ENCODE measurements at regions not wholly inside any gene's neighbourhood (a gene's known extent, or its start where the extent isn't known, plus 50 kb on each side); places are given as distances from the start of the nearest gene placed in this dataset.
"Not testable (repeated sequence)": the region's sequence is repeated elsewhere in the genome, so short reads cannot be mapped to it uniquely, and the experiment has no call there.

GRCh38 chr2:194079989-194080388 lies 1577.0 kb upstream of the SLC39A10 start:
- no peak overlapping the region for H3K4me3 ChIP-seq (ENCODE audit: low read depth, low read length)
- no peaks in the 10 kb centered on the region for H3K9me3 ChIP-seq (ENCODE audit: control insufficient read depth, insufficient read depth, low read depth, low read length)
- no peak overlapping the region for H3K9ac ChIP-seq (ENCODE audit: low read length)
- H3K4me1 ChIP-seq (ENCODE audit: control insufficient read depth, insufficient read depth, low read length), result no peaks in the 10 kb centered on the region
- no peak overlapping the region for H3K27ac ChIP-seq (ENCODE audit: low read depth, low read length)
- H3K27me3 ChIP-seq (ENCODE audit: control insufficient read depth, insufficient read depth, low read length), result no peaks in the 10 kb centered on the region
- H3K36me3 ChIP-seq (ENCODE audit: control insufficient read depth, insufficient read depth, low read length), result no peaks in the 10 kb centered on the region

DNA sequence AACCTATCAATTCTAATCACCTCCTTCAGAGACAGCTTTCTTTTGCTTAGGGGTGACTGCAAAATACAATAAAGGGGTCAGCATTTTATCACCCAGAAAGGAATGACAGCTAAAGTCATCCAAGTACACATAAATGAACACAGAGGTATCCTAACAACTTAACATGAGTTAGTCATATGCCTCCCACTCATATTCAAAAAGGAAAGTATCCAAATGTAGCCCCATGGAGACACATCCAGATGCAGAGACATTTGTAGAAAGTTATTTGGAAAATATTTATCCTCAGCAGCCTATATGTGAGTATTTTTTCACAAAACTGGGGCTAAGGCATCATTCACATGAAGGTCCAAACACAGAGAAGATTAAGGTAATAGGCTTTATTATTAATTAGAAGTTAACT lies 1579.7 kb upstream of the SLC39A10 start:
- H3K36me3 ChIP-seq (ENCODE audit: control insufficient read depth, insufficient read depth, low read length), result no peaks in the 10 kb centered on the region
- H3K4me1 ChIP-seq (ENCODE audit: control insufficient read depth, insufficient read depth, low read length), result no peaks in the 10 kb centered on the region
- H3K27ac ChIP-seq (ENCODE audit: low read depth, low read length), result no peak overlapping the region
- no peak overlapping the region for H3K4me3 ChIP-seq (ENCODE audit: low read depth, low read length)
- H3K9me3 ChIP-seq (ENCODE audit: control insufficient read depth, insufficient read depth, low read depth, low read length), result no peaks in the 10 kb centered on the region
- no peak overlapping the region for H3K9ac ChIP-seq (ENCODE audit: low read length)
- no peaks in the 10 kb centered on the region for H3K27me3 ChIP-seq (ENCODE audit: control insufficient read depth, insufficient read depth, low read length)

DNA sequence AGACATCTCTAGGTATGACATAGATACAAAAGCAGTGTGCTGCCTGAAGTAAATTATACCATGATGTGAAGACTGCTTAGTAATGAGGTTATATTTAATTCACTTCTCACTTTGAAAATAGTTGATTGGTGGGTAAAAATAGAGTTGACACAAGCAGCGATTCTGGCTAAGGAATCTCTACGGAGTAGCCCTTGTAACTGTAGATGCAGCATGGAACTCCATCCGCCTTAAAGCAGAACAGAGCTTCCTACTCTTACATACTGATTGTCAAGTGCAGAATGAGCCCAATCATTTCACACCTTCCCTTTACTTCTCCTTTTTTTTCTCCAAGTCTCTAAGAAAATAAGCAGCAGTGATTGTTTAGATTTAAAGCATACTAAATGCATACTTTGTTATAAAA lies 1594.6 kb upstream of the SLC39A10 start:
- no peak overlapping the region for H3K4me3 ChIP-seq (ENCODE audit: low read depth, low read length)
- H3K27me3 ChIP-seq (ENCODE audit: control insufficient read depth, insufficient read depth, low read length), result no peaks in the 10 kb centered on the region
- peaks cover 4% of the 10 kb centered on the region; the same call in 1 of the 2 replicates for H3K9me3 ChIP-seq (ENCODE audit: control insufficient read depth, insufficient read depth, low read depth, low read length)
- no peaks in the 10 kb centered on the region for H3K4me1 ChIP-seq (ENCODE audit: control insufficient read depth, insufficient read depth, low read length)
- H3K9ac ChIP-seq (ENCODE audit: low read length), result no peak overlapping the region
- no peaks in the 10 kb centered on the region for H3K36me3 ChIP-seq (ENCODE audit: control insufficient read depth, insufficient read depth, low read length)
- H3K27ac ChIP-seq (ENCODE audit: low read depth, low read length), result no peak overlapping the region

DNA sequence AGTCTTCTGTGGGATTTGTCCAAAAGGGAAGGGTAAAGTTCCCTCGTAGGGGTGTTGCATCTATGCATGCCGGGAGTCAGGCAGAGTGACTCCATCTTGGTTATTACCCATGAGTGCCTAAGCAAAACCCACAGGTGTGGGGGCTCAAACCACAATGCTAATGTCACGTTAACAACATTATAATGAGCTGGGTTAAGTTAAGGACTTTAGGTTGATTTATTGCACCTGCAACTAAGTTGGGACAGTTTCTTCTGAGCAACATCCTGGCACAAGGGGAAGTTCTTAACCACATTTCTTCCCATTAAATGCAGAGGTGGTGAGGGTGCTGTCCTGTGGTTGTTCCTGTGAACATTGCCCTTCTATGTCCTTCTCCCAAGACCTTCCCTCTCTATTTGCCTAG lies 1596.8 kb upstream of the SLC39A10 start:
- Histone ChIP-seq H3K36me3 (ENCODE audit: control insufficient read depth, insufficient read depth, low read length) (no peaks in the 10 kb centered on the region), H3K27me3 (ENCODE audit: control insufficient read depth, insufficient read depth, low read length) (no peaks in the 10 kb centered on the region), H3K9me3 (ENCODE audit: control insufficient read depth, insufficient read depth, low read depth, low read length) (peaks cover 4% of the 10 kb centered on the region; the same call in 1 of the 2 replicates), H3K4me3 (ENCODE audit: low read depth, low read length) (no peak overlapping the region), H3K27ac (ENCODE audit: low read depth, low read length) (no peak overlapping the region), H3K4me1 (ENCODE audit: control insufficient read depth, insufficient read depth, low read length) (no peaks in the 10 kb centered on the region), H3K9ac (ENCODE audit: low read length) (no peak overlapping the region)

GRCh38 chr2:194054313-194054712 lies 1602.7 kb upstream of the SLC39A10 start:
- Histone ChIP-seq H3K36me3 (ENCODE audit: control insufficient read depth, insufficient read depth, low read length) (no peaks in the 10 kb centered on the region), H3K27ac (ENCODE audit: low read depth, low read length) (no peak overlapping the region), H3K27me3 (ENCODE audit: control insufficient read depth, insufficient read depth, low read length) (no peaks in the 10 kb centered on the region), H3K9me3 (ENCODE audit: control insufficient read depth, insufficient read depth, low read depth, low read length) (no peaks in the 10 kb centered on the region), H3K4me3 (ENCODE audit: low read depth, low read length) (no peak overlapping the region), H3K9ac (ENCODE audit: low read length) (no peak overlapping the region), H3K4me1 (ENCODE audit: control insufficient read depth, insufficient read depth, low read length) (no peaks in the 10 kb centered on the region)

DNA sequence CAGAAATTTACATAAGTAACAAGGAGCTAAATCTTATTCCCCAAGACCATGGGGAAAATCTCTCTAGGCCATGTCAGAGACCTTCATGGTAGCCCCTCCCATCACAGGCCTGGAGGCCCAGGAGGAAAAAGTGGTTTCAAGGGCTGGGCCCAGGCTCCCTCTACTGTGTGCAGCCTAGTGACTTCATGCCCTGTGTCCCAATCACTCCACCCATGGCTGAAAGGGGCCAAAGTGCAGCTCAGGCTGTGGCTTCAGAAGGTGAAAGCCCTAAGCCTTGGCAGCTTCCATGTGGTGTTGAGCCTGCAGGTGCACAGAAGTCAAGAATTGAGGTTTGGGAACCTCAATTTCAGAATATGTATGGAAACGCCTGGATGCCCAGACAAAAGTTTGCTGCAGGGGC lies 1612.7 kb upstream of the SLC39A10 start:
- H3K9ac ChIP-seq (ENCODE audit: low read length), result no peak overlapping the region
- no peaks in the 10 kb centered on the region for H3K4me1 ChIP-seq (ENCODE audit: control insufficient read depth, insufficient read depth, low read length)
- no peak overlapping the region for H3K27ac ChIP-seq (ENCODE audit: low read depth, low read length)
- H3K27me3 ChIP-seq (ENCODE audit: control insufficient read depth, insufficient read depth, low read length), result no peaks in the 10 kb centered on the region
- H3K4me3 ChIP-seq (ENCODE audit: low read depth, low read length), result no peak overlapping the region
- no peaks in the 10 kb centered on the region for H3K36me3 ChIP-seq (ENCODE audit: control insufficient read depth, insufficient read depth, low read length)
- H3K9me3 ChIP-seq (ENCODE audit: control insufficient read depth, insufficient read depth, low read depth, low read length), result peaks cover 3% of the 10 kb centered on the region; the same call in 1 of the 2 replicates

GRCh38 chr2:194021130-194021529 lies 1635.9 kb upstream of the SLC39A10 start:
- not testable (repeated sequence) for H3K27me3 ChIP-seq (ENCODE audit: control insufficient read depth, insufficient read depth, low read length); H3K27ac ChIP-seq (ENCODE audit: low read depth, low read length); H3K9ac ChIP-seq (ENCODE audit: low read length); H3K4me1 ChIP-seq (ENCODE audit: control insufficient read depth, insufficient read depth, low read length); H3K9me3 ChIP-seq (ENCODE audit: control insufficient read depth, insufficient read depth, low read depth, low read length); H3K36me3 ChIP-seq (ENCODE audit: control insufficient read depth, insufficient read depth, low read length); H3K4me3 ChIP-seq (ENCODE audit: low read depth, low read length)

- Histone ChIP-seq H3K4me1 (ENCODE audit: control insufficient read depth, insufficient read depth, low read length) (no peaks in the 10 kb centered on the region), H3K27me3 (ENCODE audit: control insufficient read depth, insufficient read depth, low read length) (no peaks in the 10 kb centered on the region), H3K27ac (ENCODE audit: low read depth, low read length) (no peak overlapping the region), H3K4me3 (ENCODE audit: low read depth, low read length) (no peak overlapping the region), H3K9me3 (ENCODE audit: control insufficient read depth, insufficient read depth, low read depth, low read length) (no peaks in the 10 kb centered on the region), H3K36me3 (ENCODE audit: control insufficient read depth, insufficient read depth, low read length) (no peaks in the 10 kb centered on the region), H3K9ac (ENCODE audit: low read length) (no peak overlapping the region)
These were observed 1636.9 kb upstream of the SLC39A10 start for GRCh38 chr2:194020155-194020554.

DNA sequence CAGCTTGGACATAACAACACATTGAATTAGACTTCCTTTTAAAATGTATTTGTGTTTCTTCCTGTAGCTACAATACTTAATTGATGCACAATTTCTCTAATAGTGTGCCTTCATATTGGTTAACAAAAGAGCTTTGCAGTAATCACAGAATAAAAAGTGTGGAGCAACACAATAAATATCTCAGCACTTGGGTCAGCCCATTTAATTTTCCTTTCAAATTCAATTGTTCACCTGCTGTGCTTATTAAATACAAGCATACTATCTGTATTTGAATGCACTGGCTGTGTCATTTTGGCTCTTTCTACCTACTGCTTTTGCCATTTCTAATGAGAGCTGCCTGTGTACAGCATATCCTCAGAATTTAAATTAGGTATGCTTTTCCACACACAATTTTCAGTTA lies 1641.3 kb upstream of the SLC39A10 start:
- Histone ChIP-seq H3K27me3 (ENCODE audit: control insufficient read depth, insufficient read depth, low read length) (no peaks in the 10 kb centered on the region), H3K27ac (ENCODE audit: low read depth, low read length) (no peak overlapping the region), H3K36me3 (ENCODE audit: control insufficient read depth, insufficient read depth, low read length) (no peaks in the 10 kb centered on the region), H3K4me3 (ENCODE audit: low read depth, low read length) (no peak overlapping the region), H3K9ac (ENCODE audit: low read length) (no peak overlapping the region), H3K4me1 (ENCODE audit: control insufficient read depth, insufficient read depth, low read length) (no peaks in the 10 kb centered on the region), H3K9me3 (ENCODE audit: control insufficient read depth, insufficient read depth, low read depth, low read length) (no peaks in the 10 kb centered on the region)

DNA sequence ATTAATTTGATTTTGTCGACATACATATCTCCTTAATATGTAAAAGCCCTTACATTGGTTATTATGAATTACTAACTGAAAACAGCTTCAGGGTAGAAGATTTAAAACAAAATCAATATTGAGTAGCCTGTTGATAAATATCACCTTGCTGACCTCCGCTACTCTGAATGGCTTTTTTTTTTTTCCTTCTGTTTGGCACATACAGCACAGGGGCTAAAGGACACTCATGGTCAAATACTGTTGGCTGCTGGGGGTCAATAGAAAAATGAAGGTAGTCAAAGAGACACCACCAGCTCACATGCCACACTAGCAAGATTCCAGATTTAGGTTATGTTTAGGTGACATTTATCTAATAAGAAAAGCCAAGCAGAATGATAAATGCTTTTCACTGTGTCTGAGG lies 1642.4 kb upstream of the SLC39A10 start:
- H3K36me3 ChIP-seq (ENCODE audit: control insufficient read depth, insufficient read depth, low read length), result no peaks in the 10 kb centered on the region
- H3K4me1 ChIP-seq (ENCODE audit: control insufficient read depth, insufficient read depth, low read length), result no peaks in the 10 kb centered on the region
- H3K27ac ChIP-seq (ENCODE audit: low read depth, low read length), result no peak overlapping the region
- H3K9me3 ChIP-seq (ENCODE audit: control insufficient read depth, insufficient read depth, low read depth, low read length), result no peaks in the 10 kb centered on the region
- H3K9ac ChIP-seq (ENCODE audit: low read length), result no peak overlapping the region
- H3K27me3 ChIP-seq (ENCODE audit: control insufficient read depth, insufficient read depth, low read length), result no peaks in the 10 kb centered on the region
- H3K4me3 ChIP-seq (ENCODE audit: low read depth, low read length), result no peak overlapping the region

DNA sequence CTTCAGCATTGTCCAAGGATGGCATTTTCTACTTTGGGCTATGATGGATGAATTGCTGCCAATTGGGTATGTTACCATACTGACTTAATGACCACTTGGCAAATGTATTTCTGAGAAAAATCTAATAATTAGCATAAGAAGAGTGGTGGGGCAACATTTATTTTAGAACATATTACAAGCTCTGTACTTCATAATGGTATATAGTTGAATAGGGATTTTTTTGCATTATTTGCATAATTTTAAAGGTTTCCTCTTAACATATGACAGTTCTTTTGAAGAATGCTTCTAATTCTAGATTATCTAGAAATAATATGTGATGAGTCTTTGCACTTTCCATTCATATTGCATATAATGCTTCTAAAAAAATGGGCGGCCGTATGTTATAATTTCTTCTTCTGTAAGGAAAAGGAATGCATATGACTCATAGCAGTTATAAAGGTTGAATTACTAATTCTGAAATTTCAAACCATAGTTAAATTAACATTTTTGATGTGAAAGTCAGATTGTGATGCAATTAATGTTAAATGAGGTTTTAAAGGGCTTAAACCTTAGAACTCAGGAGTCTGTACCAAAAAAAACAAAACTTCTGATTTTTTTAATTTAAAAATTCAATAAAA lies 1652.3 kb upstream of the SLC39A10 start:
- Histone ChIP-seq H3K36me3 (ENCODE audit: control insufficient read depth, insufficient read depth, low read length) (no peaks in the 10 kb centered on the region), H3K27ac (ENCODE audit: low read depth, low read length) (no peak overlapping the region), H3K9me3 (ENCODE audit: control insufficient read depth, insufficient read depth, low read depth, low read length) (peaks cover 8% of the 10 kb centered on the region; the same call in 1 of the 2 replicates), H3K27me3 (ENCODE audit: control insufficient read depth, insufficient read depth, low read length) (no peaks in the 10 kb centered on the region), H3K4me1 (ENCODE audit: control insufficient read depth, insufficient read depth, low read length) (no peaks in the 10 kb centered on the region), H3K9ac (ENCODE audit: low read length) (no peak overlapping the region), H3K4me3 (ENCODE audit: low read depth, low read length) (no peak overlapping the region)

DNA sequence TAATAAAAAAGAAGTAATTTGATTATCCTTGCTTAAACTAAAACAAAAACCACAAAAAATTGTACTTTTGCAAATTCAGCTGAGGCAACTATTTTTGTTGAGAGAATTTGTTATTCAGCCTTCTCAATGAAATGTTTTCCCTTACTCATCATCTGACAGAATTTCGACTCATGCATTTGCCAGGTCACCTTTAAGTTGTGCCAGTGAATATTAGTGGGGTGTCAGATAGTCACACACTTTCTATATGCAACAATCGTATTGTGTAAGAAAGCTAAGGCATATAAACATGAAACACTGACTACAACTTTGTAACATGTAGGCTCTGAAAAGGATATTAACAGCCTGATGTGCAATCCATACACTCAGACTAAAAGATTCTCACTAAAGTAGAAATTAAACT lies 1653.1 kb upstream of the SLC39A10 start:
- Histone ChIP-seq H3K27me3 (ENCODE audit: control insufficient read depth, insufficient read depth, low read length) (no peaks in the 10 kb centered on the region), H3K4me3 (ENCODE audit: low read depth, low read length) (no peak overlapping the region), H3K9me3 (ENCODE audit: control insufficient read depth, insufficient read depth, low read depth, low read length) (peaks cover 8% of the 10 kb centered on the region; the same call in 1 of the 2 replicates), H3K9ac (ENCODE audit: low read length) (no peak overlapping the region), H3K27ac (ENCODE audit: low read depth, low read length) (no peak overlapping the region), H3K4me1 (ENCODE audit: control insufficient read depth, insufficient read depth, low read length) (no peaks in the 10 kb centered on the region), H3K36me3 (ENCODE audit: control insufficient read depth, insufficient read depth, low read length) (no peaks in the 10 kb centered on the region)
